ENCODE measurements at regions not wholly inside any gene's neighbourhood (a gene's known extent, or its start where the extent isn't known, plus 50 kb on each side); places are given as distances from the start of the nearest gene placed in this dataset.

GRCh38 chr1:164473544-164473943, 85.4 kb upstream of the PBX1 start:
- POLR2A ChIA-PET, result no interaction called here
- Histone ChIP-seq H3K4me1 (ENCODE audit: control insufficient read depth in 1 of 2, insufficient read depth in 2 of 2, low read depth in 1 of 2, low read length in 1 of 2) (no peaks in the 10 kb centered on the region), H3K36me3 (replicated peaks in 1 of 2; ENCODE audit: control insufficient read depth in 1 of 2, insufficient read depth in 2 of 2, low read length in 1 of 2) (no peaks in the 10 kb centered on the region), H3K9ac (no peak overlapping the region), H2AFZ (ENCODE audit: low read depth) (no peak overlapping the region), H3K9me3 (no peaks in the 10 kb centered on the region), H4K20me1 (ENCODE audit: insufficient read depth) (no peaks in the 10 kb centered on the region), H3K27me3 (ENCODE audit: insufficient read depth) (no peaks in the 10 kb centered on the region), H3K27ac (ENCODE audit: low read depth in 2 of 2, low read length in 1 of 2) (no peak overlapping the region), H3K9me2 (no peaks in the 10 kb centered on the region), H3K4me2 (no peak overlapping the region), H3F3A (replicated peaks; ENCODE audit: insufficient read depth) (no peaks in the 10 kb centered on the region), H3K4me3 (ENCODE audit: low read depth in 2 of 2, low read length in 1 of 2) (no peak overlapping the region), H3K79me2 (ENCODE audit: insufficient read depth) (no peaks in the 10 kb centered on the region)
- no peak for TF ChIP-seq SMC3 (IDR thresholded peaks at IDR 0.05; ENCODE audit: low read depth, low read length)
- no peak for DNase-seq
- CTCF ChIA-PET, result interaction anchor here (1.0 kb wide), 1 partner anchor 313 kb away, joined by 3 read pairs; no protein-coding TSS in a partner anchor
- WGBS (ENCODE audit: low lambda C conversion rate), result 72% methylated on average over 3 of the region's 3 CpGs

DNA sequence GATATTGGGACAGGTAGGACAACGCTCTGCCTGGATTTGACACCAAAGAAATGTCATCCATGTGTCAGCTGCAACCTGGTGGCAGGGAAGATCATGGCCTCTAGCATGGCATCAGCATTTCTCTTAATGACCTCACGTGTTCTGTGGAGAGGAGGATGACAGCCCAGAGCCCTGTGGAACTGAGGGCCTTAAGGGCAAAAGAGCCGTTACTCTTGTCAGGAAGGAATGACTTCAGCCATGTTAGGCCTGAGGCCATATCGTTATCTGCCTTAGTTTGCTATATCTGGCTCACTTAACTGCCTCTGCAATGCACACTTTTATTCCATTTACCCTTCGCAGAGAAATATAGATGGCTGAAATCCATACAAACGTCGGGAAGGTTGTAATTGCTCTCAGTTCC, 83.2 kb upstream of the PBX1 start:
- TF ChIP-seq TCF12 (IDR thresholded peaks at IDR 0.05) (no peak), TEAD4 (IDR thresholded peaks at IDR 0.05; ENCODE audit: borderline replicate concordance, insufficient read depth) (no peak), EP300 (IDR thresholded peaks at IDR 0.05; ENCODE audit: borderline replicate concordance in 1 of 2, low read depth in 1 of 2, low read length in 1 of 2) (no peak), TAF1 (IDR thresholded peaks at IDR 0.05; ENCODE audit: borderline replicate concordance, low read depth, low read length) (no peak), MAX (IDR thresholded peaks at IDR 0.05; ENCODE audit: low read depth) (no peak), RXRA (IDR thresholded peaks at IDR 0.05; ENCODE audit: borderline replicate concordance, low read depth) (no peak), FOXM1 (IDR thresholded peaks at IDR 0.05; ENCODE audit: low read depth) (no peak), CHD2 (IDR thresholded peaks at IDR 0.05; ENCODE audit: low read length, partially characterized antibody) (no peak), RAD21 (IDR thresholded peaks at IDR 0.05; ENCODE audit: low read length) (no peak), RCOR1 (IDR thresholded peaks at IDR 0.05; ENCODE audit: low read length) (no peak), JUND (IDR thresholded peaks at IDR 0.05) (no peak), MEF2A (IDR thresholded peaks at IDR 0.05; ENCODE audit: borderline replicate concordance, low read depth) (no peak), RFX5 (IDR thresholded peaks at IDR 0.05; ENCODE audit: low read length) (no peak), SIN3A (IDR thresholded peaks at IDR 0.05; ENCODE audit: borderline replicate concordance, low read depth, low read length) (no peak), USF1 (IDR thresholded peaks at IDR 0.05; ENCODE audit: borderline replicate concordance, low read depth) (no peak)
- TF ChIP-seq, protein P1, sequence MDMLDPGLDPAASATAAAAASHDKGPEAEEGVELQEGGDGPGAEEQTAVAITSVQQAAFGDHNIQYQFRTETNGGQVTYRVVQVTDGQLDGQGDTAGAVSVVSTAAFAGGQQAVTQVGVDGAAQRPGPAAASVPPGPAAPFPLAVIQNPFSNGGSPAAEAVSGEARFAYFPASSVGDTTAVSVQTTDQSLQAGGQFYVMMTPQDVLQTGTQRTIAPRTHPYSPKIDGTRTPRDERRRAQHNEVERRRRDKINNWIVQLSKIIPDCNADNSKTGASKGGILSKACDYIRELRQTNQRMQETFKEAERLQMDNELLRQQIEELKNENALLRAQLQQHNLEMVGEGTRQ (IDR thresholded peaks at IDR 0.05; ENCODE audit: borderline replicate concordance, low read depth, low read length), result no peak
- no peak overlapping the region for H3K9ac ChIP-seq
- no peak overlapping the region for H3K4me3 ChIP-seq (ENCODE audit: low read depth in 2 of 2, low read length in 1 of 2)
- no peaks in the 10 kb centered on the region for H3K36me3 ChIP-seq (replicated peaks in 1 of 2; ENCODE audit: control insufficient read depth in 1 of 2, insufficient read depth in 2 of 2, low read length in 1 of 2)
- no peaks in the 10 kb centered on the region for H3K9me2 ChIP-seq
- no peak overlapping the region for H3K4me2 ChIP-seq
- H2AFZ ChIP-seq (ENCODE audit: low read depth), result no peak overlapping the region
- H3F3A ChIP-seq (replicated peaks; ENCODE audit: insufficient read depth), result no peaks in the 10 kb centered on the region
- 32% methylated on average over 7 of the region's 7 CpGs for WGBS (ENCODE audit: low lambda C conversion rate)
- no peaks in the 10 kb centered on the region for H4K20me1 ChIP-seq (ENCODE audit: insufficient read depth)
- H3K79me2 ChIP-seq (ENCODE audit: insufficient read depth), result no peaks in the 10 kb centered on the region
- H3K9me3 ChIP-seq, result no peaks in the 10 kb centered on the region
- H3K4me1 ChIP-seq (ENCODE audit: control insufficient read depth in 1 of 2, insufficient read depth in 2 of 2, low read depth in 1 of 2, low read length in 1 of 2), result no peaks in the 10 kb centered on the region
- no peak overlapping the region for H3K27ac ChIP-seq (ENCODE audit: low read depth in 2 of 2, low read length in 1 of 2)
- no peaks in the 10 kb centered on the region for H3K27me3 ChIP-seq (ENCODE audit: insufficient read depth)
- ChIA-PET POLR2A (no interaction called here), CTCF (no interaction called here)
- DNase-seq, result no peak

All from SK-N-SH (cell line).